Right cardiac atrium (tissue), 5 donors: ENCODE measurements at regions not wholly inside any gene's neighbourhood (a gene's known extent, or its start where the extent isn't known, plus 50 kb on each side); places are given as distances from the start of the nearest gene placed in this dataset.
"Not testable (repeated sequence)": the region's sequence is repeated elsewhere in the genome, so short reads cannot be mapped to it uniquely, and the experiment has no call there.

Experiments used
- ATAC-seq, 2 donors: fragments of 200-7000 bp; cut with Tn5 transposase; one replicate each; pipeline versions ENCODE4 v1.8.0 to v1.9.1; 2020; ENCODE audit warnings: moderate library complexity in 2 of 2, mild to moderate bottlenecking in 1 of 2
- DNase-seq, 3 donors: peaks; one replicate each; pipeline ENCODE4 v3.0.0-alpha.2; 2020
- H3K27ac ChIP-seq: one replicate; pipeline ENCODE4 v1.5.1; 2013; ENCODE audit warnings: mild to moderate bottlenecking, low read length, control low read depth, moderate library complexity
- H3K27me3 ChIP-seq: one replicate; pipeline ENCODE4 v1.6.1; 2013; ENCODE audit not compliant: control insufficient read depth, insufficient read depth
- H3K4me1 ChIP-seq: one replicate; pipeline ENCODE4 v1.6.1; 2013; ENCODE audit warnings: low read length; ENCODE audit not compliant: control insufficient read depth, insufficient read depth
- H3K4me3 ChIP-seq: one replicate; pipeline ENCODE4 v1.5.1; 2013; ENCODE audit warnings: low read length, control low read depth
- H3K9me3 ChIP-seq: one replicate; pipeline ENCODE4 v1.6.1; 2013; ENCODE audit warnings: low read length; ENCODE audit not compliant: control insufficient read depth
- WGBS: extraction: QIAGEN DNeasy Blood & Tissue Kit; methylation state at CpG from one replicate; pipeline ENCODE4 v1.1.7; 2013; 5-methylcytosine and 5-hydroxymethylcytosine counted together
- intact Hi-C, 4 donors: fragments of 100-400 bp; cut with DNase I; formaldehyde crosslinking; loops; one replicate each; pipeline versions ENCODE4 v1.11.0 to v1.14.0; 2022 to 2023
- donor health status: healthy with polysubstance abuse.
- donor health status: DM: no; HTN: yes; CAD: no.
- donor health status: DM: no; HTN: no; CAD: no.
- donor health status: DM: no; HTN: yes; CAD: no; lungs with severe emphysema.
- donor health status: DM: yes; HTN: yes; CAD: no.

GRCh38 chr2:88802026-88802425, 110.6 kb downstream of the RPIA start:
- H3K27ac ChIP-seq, DNase-seq, H3K4me3 ChIP-seq, H3K9me3 ChIP-seq, H3K27me3 ChIP-seq, intact Hi-C loops, ATAC-seq, H3K4me1 ChIP-seq: not testable (repeated sequence)
- WGBS: 46% methylated on average over 2 of the region's 2 CpGs

- DNase-seq (no peak), ATAC-seq (no peak)
- H3K9me3 ChIP-seq: no peaks in the 10 kb centered on the region
- WGBS: 87% methylated on average over 5 of the region's 5 CpGs
- H3K4me1 ChIP-seq: no peaks in the 10 kb centered on the region
- H3K27me3 ChIP-seq: no peaks in the 10 kb centered on the region
- no peak overlapping the region for H3K4me3 ChIP-seq
- H3K27ac ChIP-seq: no peak overlapping the region
- intact Hi-C loops: no loop called here
These were observed 115.9 kb downstream of the RPIA start for GRCh38 chr2:88807237-88807962.

- intact Hi-C loops: no loop called here
- DNase-seq: no peak
- ATAC-seq: no peak
- H3K27me3 ChIP-seq: no peaks in the 10 kb centered on the region
- H3K27ac ChIP-seq: no peak overlapping the region
- H3K4me1 ChIP-seq: no peaks in the 10 kb centered on the region
- no peaks in the 10 kb centered on the region for H3K9me3 ChIP-seq
- WGBS: 67% methylated on average over 3 of the region's 3 CpGs
- no peak overlapping the region for H3K4me3 ChIP-seq
These were observed 116.6 kb downstream of the RPIA start for GRCh38 chr2:88808083-88808482.

- no peaks in the 10 kb centered on the region for H3K4me1 ChIP-seq
- no peak for ATAC-seq
- no peak overlapping the region for H3K4me3 ChIP-seq
- intact Hi-C loops: no loop called here
- no peaks in the 10 kb centered on the region for H3K9me3 ChIP-seq
- no peaks in the 10 kb centered on the region for H3K27me3 ChIP-seq
- no peak overlapping the region for H3K27ac ChIP-seq
- 38% methylated on average over 1 of the region's 1 CpG for WGBS
- DNase-seq: no peak
These were observed 117.2 kb downstream of the RPIA start for GRCh38 chr2:88808652-88809051.

- no peak overlapping the region for H3K4me3 ChIP-seq
- no peaks in the 10 kb centered on the region for H3K4me1 ChIP-seq
- WGBS: 94% methylated on average over 6 of the region's 6 CpGs
- H3K27ac ChIP-seq: no peak overlapping the region
- ATAC-seq (no peak), DNase-seq (no peak)
- H3K27me3 ChIP-seq: no peaks in the 10 kb centered on the region
- no peaks in the 10 kb centered on the region for H3K9me3 ChIP-seq
- intact Hi-C loops: no loop called here
These were observed 117.7 kb downstream of the RPIA start for GRCh38 chr2:88809216-88809615.

- WGBS: 52% methylated on average over 2 of the region's 2 CpGs
- Histone ChIP-seq H3K9me3 (no peaks in the 10 kb centered on the region), H3K27me3 (no peaks in the 10 kb centered on the region), H3K4me1 (no peaks in the 10 kb centered on the region), H3K27ac (no peak overlapping the region), H3K4me3 (no peak overlapping the region)
- no peak for DNase-seq
- ATAC-seq: no peak
- intact Hi-C loops: no loop called here
These were observed 118.5 kb downstream of the RPIA start for GRCh38 chr2:88810017-88810416.

GRCh38 chr2:88810488-88810887, 119.0 kb downstream of the RPIA start:
- no peaks in the 10 kb centered on the region for H3K27me3 ChIP-seq
- H3K27ac ChIP-seq: no peak overlapping the region
- H3K4me1 ChIP-seq: no peaks in the 10 kb centered on the region
- 93% methylated on average over 8 of the region's 8 CpGs for WGBS
- intact Hi-C loops: no loop called here
- no peak overlapping the region for H3K4me3 ChIP-seq
- ATAC-seq: no peak
- no peak for DNase-seq
- H3K9me3 ChIP-seq: no peaks in the 10 kb centered on the region

GRCh38 chr2:88811233-88811632, 119.8 kb downstream of the RPIA start:
- Histone ChIP-seq H3K4me1 (no peaks in the 10 kb centered on the region), H3K27me3 (no peaks in the 10 kb centered on the region), H3K4me3 (no peak overlapping the region), H3K9me3 (no peaks in the 10 kb centered on the region), H3K27ac (no peak overlapping the region)
- ATAC-seq (no peak), DNase-seq (no peak)
- 44% methylated on average over 3 of the region's 3 CpGs for WGBS
- intact Hi-C loops: no loop called here

- DNase-seq (no peak), ATAC-seq (peak in 1 of 2 donors; percentile 42)
- H3K27ac ChIP-seq: no peak overlapping the region
- 72% methylated on average over 8 of the region's 8 CpGs for WGBS
- no peak overlapping the region for H3K4me3 ChIP-seq
- no peaks in the 10 kb centered on the region for H3K4me1 ChIP-seq
- no peaks in the 10 kb centered on the region for H3K27me3 ChIP-seq
- no peaks in the 10 kb centered on the region for H3K9me3 ChIP-seq
- intact Hi-C loops: no loop called here
These were observed 120.2 kb downstream of the RPIA start for GRCh38 chr2:88811681-88812080.

- Histone ChIP-seq H3K27me3 (no peaks in the 10 kb centered on the region), H3K9me3 (no peaks in the 10 kb centered on the region), H3K27ac (no peak overlapping the region), H3K4me1 (no peaks in the 10 kb centered on the region), H3K4me3 (no peak overlapping the region)
- no peak for ATAC-seq
- 82% methylated on average over 4 of the region's 4 CpGs for WGBS
- intact Hi-C loops: no loop called here
- no peak for DNase-seq
These were observed 122.1 kb downstream of the RPIA start for GRCh38 chr2:88813612-88814011.

- DNase-seq: no peak
- intact Hi-C loops: no loop called here
- Histone ChIP-seq H3K27me3 (no peaks in the 10 kb centered on the region), H3K4me1 (no peaks in the 10 kb centered on the region), H3K9me3 (no peaks in the 10 kb centered on the region), H3K27ac (no peak overlapping the region), H3K4me3 (no peak overlapping the region)
- ATAC-seq: no peak
These were observed 123.8 kb downstream of the RPIA start for GRCh38 chr2:88815282-88815681.

- H3K27me3 ChIP-seq: no peaks in the 10 kb centered on the region
- H3K27ac ChIP-seq: no peak overlapping the region
- no peaks in the 10 kb centered on the region for H3K9me3 ChIP-seq
- ATAC-seq (no peak), DNase-seq (no peak)
- no peaks in the 10 kb centered on the region for H3K4me1 ChIP-seq
- intact Hi-C loops: no loop called here
- H3K4me3 ChIP-seq: no peak overlapping the region
- 94% methylated on average over 2 of the region's 2 CpGs for WGBS
These were observed 124.2 kb downstream of the RPIA start for GRCh38 chr2:88815697-88816096.
